Stimulated activated CD4-positive, alpha-beta T cell treated with anti-CD3 and anti-CD28 coated beads, Interleukin-12 subunit alpha, Interleukin-12 subunit beta, amount 100 ng/mL, for 24 hours (primary cell): ENCODE measurements at regions not wholly inside any gene's neighbourhood (a gene's known extent, or its start where the extent isn't known, plus 50 kb on each side); places are given as distances from the start of the nearest gene placed in this dataset.
"Not testable (repeated sequence)": the region's sequence is repeated elsewhere in the genome, so short reads cannot be mapped to it uniquely, and the experiment has no call there.

Experiments
- DNase-seq, 2 experiments: peaks; one replicate each; pipeline ENCODE4 v3.0.0-alpha.2; 2020; ENCODE audit warnings: low read depth in 2 of 2

- DNase-seq, result no peak
Measured at GRCh38 chr2:21779786-21780185, 656.0 kb downstream of the TDRD15 start.

GRCh38 chr2:21781962-21782361 is 658.2 kb downstream of the TDRD15 start:
- DNase-seq, result no peak

- DNase-seq, result no peak
Measured at GRCh38 chr2:21782866-21783265, 659.1 kb downstream of the TDRD15 start.

DNA sequence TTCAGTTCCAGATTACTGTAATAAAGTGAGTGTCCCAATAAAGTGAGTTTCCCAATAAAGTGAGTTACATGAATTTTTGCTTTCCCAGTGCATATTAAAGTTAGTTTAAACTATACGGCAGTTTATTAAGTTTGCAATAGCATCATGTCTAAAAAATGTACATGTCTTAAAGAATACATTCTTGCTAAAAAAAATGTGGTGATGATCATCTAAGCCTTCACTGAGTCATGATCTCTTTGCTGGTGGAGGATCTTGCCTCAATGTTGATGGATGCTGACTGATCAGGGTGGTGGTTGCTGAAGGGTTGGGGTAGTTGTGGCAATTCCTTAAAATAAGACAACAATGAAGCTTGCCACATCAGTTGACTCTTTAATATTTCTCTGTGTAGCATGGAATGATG is 664.2 kb downstream of the TDRD15 start:
- DNase-seq, result no peak

DNA sequence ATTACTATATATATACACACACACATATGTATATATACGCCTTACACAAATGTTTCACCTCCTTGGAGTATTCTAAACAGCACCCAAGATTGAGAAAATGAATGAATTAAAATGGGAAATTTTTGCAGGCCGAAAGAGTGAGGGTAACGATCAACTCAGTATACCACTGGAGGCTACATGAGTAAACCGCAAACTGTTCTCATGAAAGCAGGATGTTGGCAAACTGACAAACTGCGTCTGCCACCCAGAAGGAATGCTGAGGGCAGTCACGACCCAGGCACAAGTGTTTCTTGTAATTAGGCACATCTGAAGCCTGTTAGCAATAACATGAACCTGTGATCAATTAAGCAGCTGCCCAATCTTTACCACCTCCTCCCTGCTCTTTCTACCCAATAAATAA is 666.5 kb downstream of the TDRD15 start:
- not testable (repeated sequence) for DNase-seq

DNA sequence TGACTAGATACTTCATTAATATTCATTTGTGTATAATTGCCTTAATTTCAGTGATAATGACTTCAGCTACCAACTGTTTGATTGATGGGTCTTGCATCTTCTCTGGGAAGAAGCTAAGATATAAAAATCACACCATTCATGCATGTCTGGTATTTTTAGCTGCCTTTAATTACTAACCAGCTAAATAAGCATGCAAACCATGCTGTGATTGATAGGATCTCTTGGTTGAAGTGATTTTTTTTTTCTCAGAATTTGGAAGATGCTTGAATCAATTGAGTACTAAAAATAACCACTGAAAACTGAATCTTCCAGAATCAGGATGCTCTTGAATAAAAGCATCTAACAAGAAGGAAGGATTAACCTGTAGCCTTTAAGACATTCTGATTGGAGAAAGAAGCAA is 668.8 kb downstream of the TDRD15 start:
- no peak for DNase-seq

GRCh38 chr2:21793461-21793860 is 669.7 kb downstream of the TDRD15 start:
- DNase-seq, result no peak

- DNase-seq, result no peak
Measured at GRCh38 chr2:21794611-21795010, 670.8 kb downstream of the TDRD15 start.

- no peak for DNase-seq
Measured at GRCh38 chr2:21800356-21800755, 676.6 kb downstream of the TDRD15 start.

DNA sequence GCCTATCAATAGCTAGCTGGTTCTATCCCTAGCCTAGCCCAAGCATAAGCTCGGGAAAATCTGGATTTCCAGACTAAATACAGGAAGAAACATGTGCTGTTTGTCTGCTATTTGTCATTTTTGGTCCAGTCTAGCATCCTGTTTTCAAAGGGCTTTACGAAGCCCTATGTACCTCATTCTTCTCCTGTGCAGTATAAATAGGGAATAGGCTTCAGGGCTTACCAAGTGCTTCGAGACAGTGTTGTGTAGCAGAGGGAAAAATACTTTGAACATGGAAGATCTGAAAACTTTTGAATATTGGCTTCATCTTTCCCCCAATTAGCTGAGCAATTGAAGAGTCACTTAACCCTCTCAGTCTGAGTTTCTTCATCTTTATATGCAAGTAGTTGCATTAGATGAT is 679.8 kb downstream of the TDRD15 start:
- no peak for DNase-seq

- no peak for DNase-seq
Measured at GRCh38 chr2:21804151-21804550, 680.4 kb downstream of the TDRD15 start.

GRCh38 chr2:21811541-21811940 is 687.8 kb downstream of the TDRD15 start:
- DNase-seq, result no peak

GRCh38 chr2:21812766-21813165 is 689.0 kb downstream of the TDRD15 start:
- no peak for DNase-seq

DNA sequence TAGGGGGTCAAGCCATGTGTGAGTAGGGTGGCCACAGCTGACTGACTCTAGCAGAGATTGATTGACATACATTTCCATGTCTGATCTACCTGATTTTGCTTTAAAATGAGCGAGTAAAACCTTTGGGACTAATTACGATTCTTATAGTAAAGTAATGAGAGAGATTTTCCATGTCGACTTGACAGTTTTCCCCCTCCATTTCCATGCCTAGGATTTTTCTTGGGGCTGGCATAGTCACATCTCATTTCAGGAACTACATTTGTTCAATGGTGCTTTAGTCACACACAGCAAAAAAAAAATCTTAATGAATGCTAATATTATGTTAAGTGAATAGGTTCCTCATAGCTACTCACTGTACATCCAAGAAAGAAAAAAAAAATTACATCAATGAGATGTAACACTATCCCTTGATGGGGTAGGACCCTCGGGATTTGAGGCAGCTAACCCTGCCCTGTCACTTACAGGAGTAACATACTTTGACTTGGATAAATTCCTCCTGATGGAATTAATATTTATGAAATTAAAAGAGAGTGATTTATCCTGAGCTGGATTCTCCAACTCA is 690.9 kb downstream of the TDRD15 start:
- no peak for DNase-seq

DNA sequence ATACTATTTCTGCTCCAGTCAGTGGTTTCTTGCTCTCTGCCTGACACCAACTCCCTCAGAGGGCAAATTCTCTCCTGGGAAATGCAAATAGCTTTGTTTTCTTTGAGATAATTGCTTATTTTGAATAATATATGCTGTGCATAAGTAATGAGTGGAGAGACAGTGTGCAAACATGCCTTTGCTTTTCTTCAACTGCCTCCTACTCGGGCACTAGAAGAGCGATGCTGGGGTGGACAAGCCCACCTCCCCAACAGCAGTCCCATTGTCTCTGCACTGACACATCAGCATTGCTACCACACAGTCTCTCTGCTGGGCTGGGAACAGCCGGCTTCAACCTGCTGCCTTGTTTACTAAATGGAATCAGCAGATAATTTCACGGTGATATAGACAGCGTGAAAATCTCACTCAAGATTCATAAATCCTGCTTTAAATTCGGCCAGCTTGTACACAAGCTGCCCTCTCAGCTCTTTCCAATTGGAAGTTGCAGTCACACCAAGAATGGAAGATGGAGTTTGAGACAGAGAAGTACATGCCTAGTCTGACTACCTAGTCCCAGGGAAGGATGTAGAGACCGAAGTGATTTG is 694.5 kb downstream of the TDRD15 start:
- no peak for DNase-seq

DNA sequence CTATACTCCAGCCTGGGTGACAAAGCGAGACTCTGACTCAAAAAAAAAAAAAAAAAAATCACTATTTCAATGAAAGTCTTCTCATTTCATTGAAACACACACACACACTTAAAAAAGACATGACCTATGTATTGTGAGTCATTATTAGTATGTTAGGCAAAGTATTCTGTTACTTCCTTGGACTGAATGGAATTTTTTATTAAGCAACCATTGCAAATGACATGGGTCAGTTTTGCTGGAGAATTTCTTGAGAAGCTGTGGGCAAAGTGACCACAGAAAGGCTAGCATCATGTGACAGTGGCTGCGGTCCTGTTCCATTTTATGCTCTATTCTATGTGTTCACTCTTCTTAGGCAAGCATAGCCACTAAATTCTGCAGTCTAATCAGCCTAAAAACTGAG is 695.7 kb downstream of the TDRD15 start:
- DNase-seq, result no peak

DNA sequence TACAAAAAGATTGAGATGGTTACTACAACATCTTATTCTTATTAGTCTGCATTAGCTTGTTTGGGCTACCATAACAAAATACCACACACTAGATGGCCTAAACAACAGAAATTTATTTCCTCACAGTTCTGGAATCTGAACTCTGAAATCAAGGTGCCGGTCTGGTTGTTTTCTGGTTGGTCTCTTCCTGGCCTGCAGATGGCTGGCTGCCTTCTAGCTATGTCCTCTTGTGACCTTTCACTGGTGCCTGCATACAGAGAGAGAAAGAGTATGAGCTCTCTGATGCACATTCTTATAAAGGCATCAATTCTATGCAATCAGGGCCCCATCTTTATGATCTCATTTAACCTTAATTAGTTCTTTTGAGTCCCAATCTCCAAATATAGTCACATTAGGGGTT is 696.5 kb downstream of the TDRD15 start:
- no peak for DNase-seq

DNA sequence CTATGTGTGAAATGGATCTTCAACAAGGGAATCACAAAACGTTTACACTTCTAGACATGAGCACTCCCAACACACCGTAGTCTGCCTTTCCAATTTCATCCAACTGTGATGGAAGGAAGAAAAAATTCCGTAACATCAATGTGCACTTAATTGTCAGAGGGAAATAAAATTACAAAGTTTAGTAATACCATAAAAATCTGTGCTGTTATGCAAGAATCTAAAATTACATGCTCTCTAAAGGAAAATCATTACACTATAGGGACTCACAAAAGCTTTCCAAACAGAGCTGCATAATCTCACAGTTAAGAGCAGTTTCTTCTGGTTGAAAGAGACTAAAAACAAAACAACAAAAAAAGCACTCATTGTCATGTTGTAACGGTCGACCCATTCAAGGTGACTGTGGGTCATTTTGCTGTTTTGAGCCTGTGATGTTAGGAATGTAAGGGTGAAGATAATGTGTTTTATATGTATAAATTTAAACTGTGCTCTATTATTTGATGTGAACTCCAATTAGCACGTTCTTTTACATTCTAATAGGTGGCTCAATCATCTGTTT is 698.0 kb downstream of the TDRD15 start:
- no peak for DNase-seq

GRCh38 chr2:21822505-21822904 is 698.7 kb downstream of the TDRD15 start:
- no peak for DNase-seq

- DNase-seq, result no peak
Measured at GRCh38 chr2:21833767-21834166, 710.0 kb downstream of the TDRD15 start.

- DNase-seq, result no peak
Measured at GRCh38 chr2:21836261-21836660, 712.5 kb downstream of the TDRD15 start.

DNA sequence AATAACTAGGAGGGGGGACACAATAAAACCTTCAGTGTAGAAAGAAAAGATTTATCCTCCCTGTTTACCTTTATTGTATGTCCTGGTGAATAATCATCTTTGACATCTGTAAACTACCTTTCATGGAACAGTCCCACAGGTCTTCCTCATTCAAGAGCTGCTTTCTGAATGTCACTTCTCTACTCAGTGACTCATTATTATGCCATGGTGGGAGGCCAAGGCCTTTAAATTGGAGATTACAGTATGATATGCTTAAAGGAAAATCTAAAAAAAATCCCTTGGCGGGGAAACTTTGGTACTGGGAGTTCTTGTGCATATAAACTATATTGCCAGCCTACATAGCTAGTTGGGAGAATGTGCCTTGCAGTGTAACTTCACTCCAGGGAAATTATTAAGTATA is 713.0 kb downstream of the TDRD15 start:
- no peak for DNase-seq

DNA sequence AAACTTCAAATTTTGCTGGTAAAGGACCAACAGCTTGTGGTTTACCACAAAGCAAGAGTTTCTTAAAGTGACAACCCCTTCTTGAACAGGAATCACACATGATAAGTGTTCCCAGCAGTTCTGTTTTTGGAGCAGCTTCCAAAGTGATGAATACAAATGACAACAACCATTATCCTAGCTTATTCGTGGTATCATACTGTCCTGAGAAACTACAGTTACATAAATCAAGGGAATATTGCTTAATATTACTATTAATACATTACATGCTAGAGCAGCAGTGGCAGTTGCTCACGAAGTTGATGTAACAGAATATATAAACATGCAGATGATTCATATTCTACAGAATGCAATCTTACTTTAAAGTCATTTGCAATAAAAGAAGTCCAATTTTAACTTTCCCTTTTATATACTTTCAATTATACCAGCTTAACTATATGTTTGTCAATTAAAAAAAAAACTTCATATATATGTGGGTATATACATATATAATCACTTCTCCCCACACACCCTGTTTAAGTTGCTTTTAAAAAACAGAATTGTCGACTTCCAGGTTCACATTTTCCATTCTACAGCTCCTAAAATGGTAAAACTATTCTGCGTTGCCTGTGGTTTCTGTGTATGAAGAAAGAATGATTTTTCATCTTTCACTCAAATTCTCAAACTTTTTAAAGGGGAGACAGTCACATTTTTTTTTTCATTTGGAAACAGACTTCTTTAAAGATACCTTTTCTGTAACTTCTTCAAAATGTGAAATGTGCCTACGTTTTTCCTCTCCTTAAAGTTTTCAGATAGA is 713.6 kb downstream of the TDRD15 start:
- DNase-seq, result no peak
